Neural progenitor cell (in vitro differentiated cells): ENCODE measurements at regions not wholly inside any gene's neighbourhood (a gene's known extent, or its start where the extent isn't known, plus 50 kb on each side); places are given as distances from the start of the nearest gene placed in this dataset.

Source experiments
- CTCF ChIP-seq: fragments of 200-600 bp; sonication (generic); IDR thresholded peaks from 2 replicates; pipeline ENCODE4 v1.5.1; 2017; ENCODE audit warnings: antibody characterized with exemption, mild to moderate bottlenecking
- EZH2 ChIP-seq: fragments of 200-600 bp; sonication (generic); IDR thresholded peaks from 2 replicates; pipeline ENCODE4 v1.6.1; 2017; ENCODE audit warnings: antibody characterized with exemption, mild to moderate bottlenecking, moderate library complexity
- EZH2phosphoT487 ChIP-seq: fragments of 200-600 bp; sonication (generic); IDR thresholded peaks from 2 replicates; pipeline ENCODE4 v1.6.1; 2017; ENCODE audit warnings: antibody characterized with exemption

- TF ChIP-seq EZH2: no peak
- TF ChIP-seq CTCF: no peak
- no peak for TF ChIP-seq EZH2phosphoT487
These were observed 478.9 kb upstream of the NMUR2 start for GRCh38 chr5:152884006-152884405.
